ENCODE measurements at regions not wholly inside any gene's neighbourhood (a gene's known extent, or its start where the extent isn't known, plus 50 kb on each side); places are given as distances from the start of the nearest gene placed in this dataset.
"Not testable (repeated sequence)": the region's sequence is repeated elsewhere in the genome, so short reads cannot be mapped to it uniquely, and the experiment has no call there.

- no peak for DNase-seq (ENCODE audit: low read depth in 1 of 2, low spot score in 2 of 2)
- H3K27me3 ChIP-seq (replicated peaks), result no peaks in the 10 kb centered on the region
These were observed 102.3 kb downstream of the ZFY start for GRCh38 chrY:3037471-3037870.

GRCh38 chrY:3040415-3040814 lies 105.2 kb downstream of the ZFY start:
- DNase-seq (ENCODE audit: low read depth in 1 of 2, low spot score in 2 of 2), result no peak
- H3K27ac ChIP-seq, result no peak overlapping the region
- H3K36me3 ChIP-seq, result no peaks in the 10 kb centered on the region
- H3K27me3 ChIP-seq (replicated peaks), result no peaks in the 10 kb centered on the region
- no peaks in the 10 kb centered on the region for H3K4me1 ChIP-seq (replicated peaks)
- no peaks in the 10 kb centered on the region for H3K9me3 ChIP-seq (replicated peaks)
- no peak overlapping the region for H3K4me3 ChIP-seq

More at GRCh38 chrY:3037471-3037870, 102.3 kb downstream of the ZFY start:
- Histone ChIP-seq H3K9me3 (replicated peaks) (no peaks in the 10 kb centered on the region), H3K27ac (no peak overlapping the region), H3K36me3 (no peaks in the 10 kb centered on the region), H3K4me3 (no peak overlapping the region), H3K4me1 (replicated peaks) (no peaks in the 10 kb centered on the region)

GRCh38 chrY:3041985-3042384 lies 106.8 kb downstream of the ZFY start:
- H3K4me3 ChIP-seq, result no peak overlapping the region
- no peaks in the 10 kb centered on the region for H3K4me1 ChIP-seq (replicated peaks)
- no peaks in the 10 kb centered on the region for H3K27me3 ChIP-seq (replicated peaks)
- no peaks in the 10 kb centered on the region for H3K36me3 ChIP-seq
- H3K27ac ChIP-seq, result no peak overlapping the region
- H3K9me3 ChIP-seq (replicated peaks), result no peaks in the 10 kb centered on the region
- DNase-seq (ENCODE audit: low read depth in 1 of 2, low spot score in 2 of 2), result no peak

GRCh38 chrY:3042901-3043300 lies 107.7 kb downstream of the ZFY start:
- H3K9me3 ChIP-seq (replicated peaks), result no peaks in the 10 kb centered on the region
- no peaks in the 10 kb centered on the region for H3K27me3 ChIP-seq (replicated peaks)
- no peaks in the 10 kb centered on the region for H3K36me3 ChIP-seq
- H3K27ac ChIP-seq, result no peak overlapping the region
- no peaks in the 10 kb centered on the region for H3K4me1 ChIP-seq (replicated peaks)
- DNase-seq (ENCODE audit: low read depth in 1 of 2, low spot score in 2 of 2), result no peak
- H3K4me3 ChIP-seq, result no peak overlapping the region

GRCh38 chrY:3045048-3045447 lies 109.9 kb downstream of the ZFY start:
- DNase-seq (ENCODE audit: low read depth in 1 of 2, low spot score in 2 of 2), result no peak
- H3K4me3 ChIP-seq, result no peak overlapping the region
- no peaks in the 10 kb centered on the region for H3K27me3 ChIP-seq (replicated peaks)
- H3K4me1 ChIP-seq (replicated peaks), result no peaks in the 10 kb centered on the region
- no peaks in the 10 kb centered on the region for H3K9me3 ChIP-seq (replicated peaks)
- no peak overlapping the region for H3K27ac ChIP-seq
- H3K36me3 ChIP-seq, result no peaks in the 10 kb centered on the region

GRCh38 chrY:3055496-3055895 lies 120.3 kb downstream of the ZFY start:
- H3K4me3 ChIP-seq; H3K36me3 ChIP-seq; H3K9me3 ChIP-seq (replicated peaks); H3K27ac ChIP-seq; H3K27me3 ChIP-seq (replicated peaks); DNase-seq (ENCODE audit: low read depth in 1 of 2, low spot score in 2 of 2); H3K4me1 ChIP-seq (replicated peaks): not testable (repeated sequence)

GRCh38 chrY:3058342-3058741 lies 123.2 kb downstream of the ZFY start:
- not testable (repeated sequence) for H3K4me3 ChIP-seq; H3K4me1 ChIP-seq (replicated peaks); H3K9me3 ChIP-seq (replicated peaks); H3K27ac ChIP-seq; H3K27me3 ChIP-seq (replicated peaks); DNase-seq (ENCODE audit: low read depth in 1 of 2, low spot score in 2 of 2); H3K36me3 ChIP-seq

GRCh38 chrY:3060671-3061070 lies 125.5 kb downstream of the ZFY start:
- H3K36me3 ChIP-seq, result not testable (repeated sequence)

GRCh38 chrY:3088149-3088548 lies 153.0 kb downstream of the ZFY start:
- not testable (repeated sequence) for H3K27ac ChIP-seq; H3K4me1 ChIP-seq (replicated peaks); H3K36me3 ChIP-seq; DNase-seq (ENCODE audit: low read depth in 1 of 2, low spot score in 2 of 2); H3K27me3 ChIP-seq (replicated peaks); H3K4me3 ChIP-seq; H3K9me3 ChIP-seq (replicated peaks)

More at GRCh38 chrY:3060671-3061070, 125.5 kb downstream of the ZFY start:
- H3K4me1 ChIP-seq (replicated peaks); H3K27me3 ChIP-seq (replicated peaks); H3K4me3 ChIP-seq; H3K27ac ChIP-seq; DNase-seq (ENCODE audit: low read depth in 1 of 2, low spot score in 2 of 2); H3K9me3 ChIP-seq (replicated peaks): not testable (repeated sequence)

GRCh38 chrY:3108674-3109073 lies 173.5 kb downstream of the ZFY start:
- not testable (repeated sequence) for H3K9me3 ChIP-seq (replicated peaks); H3K4me3 ChIP-seq; H3K36me3 ChIP-seq; H3K27me3 ChIP-seq (replicated peaks); H3K27ac ChIP-seq; H3K4me1 ChIP-seq (replicated peaks); DNase-seq (ENCODE audit: low read depth in 1 of 2, low spot score in 2 of 2)

- not testable (repeated sequence) for H3K9me3 ChIP-seq (replicated peaks); DNase-seq (ENCODE audit: low read depth in 1 of 2, low spot score in 2 of 2); H3K27me3 ChIP-seq (replicated peaks); H3K4me3 ChIP-seq; H3K36me3 ChIP-seq; H3K27ac ChIP-seq; H3K4me1 ChIP-seq (replicated peaks)
These were observed 185.1 kb downstream of the ZFY start for GRCh38 chrY:3120234-3120633.

- DNase-seq (ENCODE audit: low read depth in 1 of 2, low spot score in 2 of 2); H3K27ac ChIP-seq: not testable (repeated sequence)
These were observed 185.5 kb downstream of the ZFY start for GRCh38 chrY:3120716-3121115.

GRCh38 chrY:3123482-3123881 lies 188.3 kb downstream of the ZFY start:
- H3K27ac ChIP-seq; DNase-seq (ENCODE audit: low read depth in 1 of 2, low spot score in 2 of 2); H3K4me1 ChIP-seq (replicated peaks); H3K4me3 ChIP-seq; H3K36me3 ChIP-seq; H3K27me3 ChIP-seq (replicated peaks); H3K9me3 ChIP-seq (replicated peaks): not testable (repeated sequence)

More at GRCh38 chrY:3120716-3121115, 185.5 kb downstream of the ZFY start:
- H3K36me3 ChIP-seq; H3K4me1 ChIP-seq (replicated peaks); H3K9me3 ChIP-seq (replicated peaks); H3K4me3 ChIP-seq; H3K27me3 ChIP-seq (replicated peaks): not testable (repeated sequence)

- not testable (repeated sequence) for H3K27ac ChIP-seq; H3K36me3 ChIP-seq; H3K4me1 ChIP-seq (replicated peaks); H3K4me3 ChIP-seq; H3K27me3 ChIP-seq (replicated peaks); DNase-seq (ENCODE audit: low read depth in 1 of 2, low spot score in 2 of 2); H3K9me3 ChIP-seq (replicated peaks)
These were observed 235.9 kb downstream of the ZFY start for GRCh38 chrY:3171074-3171473.

- H3K4me1 ChIP-seq (replicated peaks); H3K36me3 ChIP-seq; H3K9me3 ChIP-seq (replicated peaks); H3K4me3 ChIP-seq; H3K27ac ChIP-seq; H3K27me3 ChIP-seq (replicated peaks); DNase-seq (ENCODE audit: low read depth in 1 of 2, low spot score in 2 of 2): not testable (repeated sequence)
These were observed 259.9 kb downstream of the ZFY start for GRCh38 chrY:3195035-3195434.

All from SJSA1 (cell line).